Ovary (tissue), 7 donors: ENCODE measurements at regions not wholly inside any gene's neighbourhood (a gene's known extent, or its start where the extent isn't known, plus 50 kb on each side); places are given as distances from the start of the nearest gene placed in this dataset.

Source experiments
- DNase-seq, 5 donors: peaks; one replicate each; pipeline ENCODE4 v3.0.0-alpha.2; 2019 to 2020
- H3K27ac ChIP-seq, 2 donors: fragments of 200-600 bp; one replicate each; pipeline versions ENCODE4 v1.5.1 to v1.8.0; 2019 to 2022
- H3K27me3 ChIP-seq: fragments of 200-600 bp; one replicate; pipeline ENCODE4 v1.8.0; 2022
- H3K36me3 ChIP-seq: fragments of 200-600 bp; sonication (generic); one replicate; pipeline ENCODE4 v1.5.1; 2019
- H3K4me1 ChIP-seq: one replicate; pipeline ENCODE4 v1.8.1; 2013; ENCODE audit warnings: mild to moderate bottlenecking, moderate library complexity; ENCODE audit not compliant: insufficient read depth
- H3K4me3 ChIP-seq: fragments of 200-600 bp; sonication (generic); one replicate; pipeline ENCODE4 v1.5.1; 2017
- H3K9me3 ChIP-seq, 2 donors: fragments of 200-600 bp in 1 of 2; sonication (generic) in 1 of 2; one replicate each; pipeline versions ENCODE4 v1.5.1 to v1.8.1; 2013 to 2019; ENCODE audit warnings: mild to moderate bottlenecking in 1 of 2, moderate library complexity in 1 of 2
- CTCF ChIP-seq, 3 donors: fragments of 450-650 bp in 2 of 3; fragments of 200-600 bp in 1 of 3; IDR thresholded peaks; one replicate each; pipeline versions ENCODE4 v1.5.1 to v1.8.0; 2016 to 2022; ENCODE audit warnings: antibody characterized with exemption in 3 of 3, mild to moderate bottlenecking in 1 of 3
- EP300 ChIP-seq: sonication (generic); formaldehyde crosslinking; IDR thresholded peaks from one replicate; pipeline ENCODE4 v1.6.1; 2017; ENCODE audit warnings: antibody characterized with exemption
- POLR2A ChIP-seq: fragments of 450-650 bp; IDR thresholded peaks from one replicate; pipeline ENCODE4 v1.6.1; 2017; ENCODE audit warnings: antibody characterized with exemption, mild to moderate bottlenecking, moderate library complexity
- WGBS, 3 donors: extraction: QIAGEN DNeasy Blood & Tissue Kit in 1 of 3; methylation state at CpG; one replicate each; pipeline versions ENCODE4 v1.1.5 to v1.1.7; 2013 to 2017; 5-methylcytosine and 5-hydroxymethylcytosine counted together
- intact Hi-C, 4 donors: fragments of 100-400 bp; cut with DNase I; formaldehyde crosslinking; loops; one replicate each; pipeline versions ENCODE4 v1.11.0 to v1.15.1; 2022 to 2023
- donor health status: DM: no; HTN: no; CAD: no; lungs with moderate emphysema.
- donor health status: DM: no; HTN: no; CAD: no.
- donor health status: Bipolar disorder and iron deficiency.
- donor health status: DM: no; HTN: no; CAD: no.
- donor health status: DM: yes; HTN: yes; CAD: no.

- Histone ChIP-seq H3K36me3 (no peaks in the 10 kb centered on the region), H3K4me3 (no peak overlapping the region), H3K27ac (no peak overlapping the region), H3K4me1 (peaks cover 4% of the 10 kb centered on the region), H3K27me3 (no peaks in the 10 kb centered on the region), H3K9me3 (no peaks in the 10 kb centered on the region)
- no peak for DNase-seq
- intact Hi-C loops, result loop anchor here in 3 of 4 donors (5.0 to 10.0 kb wide), 3 partner anchors 40 to 543 kb away; no protein-coding TSS in a partner anchor
- WGBS, 3 donors, result 66 to 81% (median 74%) methylated on average over 3 of the region's 3 CpGs
- no peak for TF ChIP-seq POLR2A
- TF ChIP-seq EP300, result no peak
- TF ChIP-seq CTCF (IDR thresholded peaks at IDR 0.05), result no peak
Measured at GRCh38 chr3:159807137-159808040, 181.2 kb upstream of the IL12A start.

GRCh38 chr3:159813822-159814531 lies 174.7 kb upstream of the IL12A start:
- WGBS, 3 donors, result 57 to 61% (median 59%) methylated on average over 8 of the region's 8 CpGs
- Histone ChIP-seq H3K27ac (no peak overlapping the region), H3K9me3 (no peaks in the 10 kb centered on the region)

GRCh38 chr3:159816512-159816911 lies 172.1 kb upstream of the IL12A start:
- Histone ChIP-seq H3K36me3 (no peaks in the 10 kb centered on the region), H3K9me3 (no peaks in the 10 kb centered on the region), H3K27ac (no peak overlapping the region), H3K27me3 (no peaks in the 10 kb centered on the region), H3K4me3 (no peak overlapping the region), H3K4me1 (no peaks in the 10 kb centered on the region)
- intact Hi-C loops, result loop anchor here in 1 of 4 donors (10.0 kb wide), 1 partner anchor 188 kb away; no protein-coding TSS in a partner anchor
- 84 to 91% (median 86%) methylated on average over 3 of the region's 3 CpGs for WGBS, 3 donors
- no peak for DNase-seq
- TF ChIP-seq CTCF (IDR thresholded peaks at IDR 0.05) (no peak), POLR2A (no peak), EP300 (no peak)

More at GRCh38 chr3:159813822-159814531, 174.7 kb upstream of the IL12A start:
- Histone ChIP-seq H3K4me1 (no peaks in the 10 kb centered on the region), H3K4me3 (no peak overlapping the region), H3K27me3 (no peaks in the 10 kb centered on the region), H3K36me3 (no peaks in the 10 kb centered on the region)
- TF ChIP-seq CTCF (IDR thresholded peaks at IDR 0.05), result no peak
- no peak for TF ChIP-seq POLR2A
- TF ChIP-seq EP300, result no peak
- no peak for DNase-seq
- intact Hi-C loops, result loop anchor here in 1 of 4 donors (10.0 kb wide), 1 partner anchor 191 kb away; no protein-coding TSS in a partner anchor

GRCh38 chr3:159817126-159817525 lies 171.5 kb upstream of the IL12A start:
- Histone ChIP-seq H3K9me3 (no peaks in the 10 kb centered on the region), H3K4me3 (no peak overlapping the region), H3K36me3 (no peaks in the 10 kb centered on the region), H3K27me3 (no peaks in the 10 kb centered on the region), H3K4me1 (no peaks in the 10 kb centered on the region), H3K27ac (no peak overlapping the region)
- TF ChIP-seq EP300, result no peak
- no peak for TF ChIP-seq POLR2A
- TF ChIP-seq CTCF (IDR thresholded peaks at IDR 0.05), result no peak
- intact Hi-C loops, result loop anchor here in 1 of 4 donors (10.0 kb wide), 1 partner anchor 188 kb away; no protein-coding TSS in a partner anchor
- 89 to 93% (median 91%) methylated on average over 6 of the region's 6 CpGs for WGBS, 3 donors
- DNase-seq, result no peak
